Fibroblast of gingiva (primary cell): ENCODE measurements at regions not wholly inside any gene's neighbourhood (a gene's known extent, or its start where the extent isn't known, plus 50 kb on each side); places are given as distances from the start of the nearest gene placed in this dataset.
A peak's percentile ranks its signal among the peaks of the same experiment; 100 is the strongest.
"Not testable (repeated sequence)": the region's sequence is repeated elsewhere in the genome, so short reads cannot be mapped to it uniquely, and the experiment has no call there.

Experiments used
- DNase-seq: peaks from one replicate; pipeline ENCODE4 v3.0.0-alpha.2; 2011; ENCODE audit warnings: low read depth

DNA sequence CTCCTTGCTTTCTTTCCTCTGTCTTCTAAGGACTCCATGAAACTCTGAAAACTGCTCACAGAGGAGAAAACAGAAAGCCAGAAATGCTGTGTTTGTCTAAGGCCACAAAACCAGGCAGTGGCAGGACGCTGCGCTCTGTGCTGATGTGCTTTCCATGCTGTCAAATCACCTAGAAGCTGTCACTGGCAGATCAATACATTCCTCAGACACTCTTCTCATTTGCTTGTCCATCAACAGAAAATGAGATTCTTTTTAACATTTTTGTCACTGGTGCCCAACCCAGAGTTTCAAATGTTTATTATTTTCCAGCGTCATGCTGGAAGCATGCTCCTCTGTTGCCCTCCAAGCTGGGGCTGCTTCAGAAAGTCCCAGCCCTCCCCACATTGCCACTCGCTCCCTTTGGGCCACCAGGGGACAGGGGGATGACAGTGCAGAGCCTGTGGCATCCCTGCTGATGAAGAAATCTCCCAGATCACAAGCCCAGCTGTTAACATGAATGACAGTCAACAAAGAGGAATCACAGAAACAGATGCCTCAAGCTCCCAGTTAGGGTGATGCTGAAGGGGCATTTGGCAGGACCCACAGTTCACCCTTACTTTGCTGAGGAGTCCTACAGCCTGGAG, 117.5 kb upstream of the MEIS1 start:
- no peak for DNase-seq

DNA sequence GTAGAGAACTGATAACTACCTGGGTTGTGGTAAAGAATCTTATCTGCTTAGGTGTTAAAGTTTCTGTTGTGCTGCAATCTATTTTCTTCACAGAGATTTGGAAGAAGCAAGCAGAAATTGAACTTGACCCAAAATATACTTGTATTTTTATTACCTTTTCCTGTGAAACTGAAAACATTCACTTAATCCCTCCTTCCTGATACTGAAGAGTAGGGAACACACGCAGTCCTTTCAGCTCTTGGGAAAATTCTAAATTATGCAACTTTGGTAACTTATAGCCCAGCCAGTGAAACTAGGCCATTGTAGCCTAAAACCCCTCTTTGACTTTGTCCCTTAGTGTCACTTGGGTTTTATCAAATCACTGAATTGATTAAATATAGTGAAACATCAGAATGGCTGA, 128.4 kb upstream of the MEIS1 start:
- no peak for DNase-seq

- DNase-seq, result peak; percentile 3
Measured at GRCh38 chr2:66305718-66306117, 129.2 kb upstream of the MEIS1 start.

DNA sequence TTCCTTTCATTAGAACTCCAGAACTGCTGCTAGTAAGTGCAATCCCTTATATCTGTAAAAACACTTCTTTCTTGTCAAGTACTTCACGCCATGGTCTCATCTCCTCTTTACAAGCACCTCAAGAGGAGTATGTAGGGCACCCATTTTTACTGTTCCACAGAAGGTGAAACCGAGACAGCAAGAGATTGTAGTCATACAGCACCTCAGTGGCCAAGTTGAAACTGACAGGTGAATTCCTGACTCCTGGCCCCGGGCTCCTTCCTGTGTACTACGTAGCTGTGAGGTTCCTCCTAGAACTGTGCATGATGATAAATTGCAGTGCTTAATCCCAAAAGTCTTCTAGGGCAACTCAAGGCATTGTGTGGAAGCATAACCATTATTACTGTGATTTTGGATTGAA, 131.5 kb upstream of the MEIS1 start:
- no peak for DNase-seq

GRCh38 chr2:66301767-66302140, 133.2 kb upstream of the MEIS1 start:
- no peak for DNase-seq

DNA sequence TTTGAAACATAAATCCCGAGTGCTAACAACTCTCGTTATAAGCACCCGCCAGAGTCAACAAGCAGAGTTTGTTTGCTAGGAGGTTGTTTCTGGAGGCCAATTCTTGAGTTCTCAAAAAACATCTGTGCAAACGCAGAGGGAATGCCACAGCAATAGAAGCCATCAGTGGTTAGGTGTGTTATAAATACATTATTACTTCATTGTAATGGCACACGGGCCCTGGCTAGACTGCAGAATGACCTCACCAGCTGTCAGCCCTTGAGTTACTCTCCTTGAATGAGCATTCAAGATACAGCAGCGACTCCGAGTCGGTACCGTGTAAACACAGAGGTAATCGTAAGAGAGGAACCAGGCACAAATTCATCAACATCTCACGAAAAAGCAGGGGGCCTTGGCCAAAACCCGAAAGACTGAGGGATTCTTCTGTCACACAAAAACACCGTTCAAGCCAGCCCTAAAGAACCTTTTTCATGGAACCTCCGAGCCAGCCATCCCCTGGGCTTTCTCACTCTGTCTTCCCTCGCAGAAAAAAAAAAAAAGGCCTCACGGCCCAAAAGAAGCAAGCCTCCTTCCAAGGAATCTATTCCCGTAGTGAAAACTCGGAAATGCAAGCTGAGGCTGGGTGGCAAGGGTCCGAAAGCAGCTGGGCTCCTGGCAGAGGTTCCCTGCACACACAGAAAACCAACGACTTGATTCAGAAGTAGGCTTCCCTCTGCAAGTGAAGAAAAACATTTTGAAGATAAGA, 133.7 kb upstream of the MEIS1 start:
- DNase-seq, result no peak

GRCh38 chr2:66283787-66284186, 151.1 kb upstream of the MEIS1 start:
- DNase-seq, result no peak

DNA sequence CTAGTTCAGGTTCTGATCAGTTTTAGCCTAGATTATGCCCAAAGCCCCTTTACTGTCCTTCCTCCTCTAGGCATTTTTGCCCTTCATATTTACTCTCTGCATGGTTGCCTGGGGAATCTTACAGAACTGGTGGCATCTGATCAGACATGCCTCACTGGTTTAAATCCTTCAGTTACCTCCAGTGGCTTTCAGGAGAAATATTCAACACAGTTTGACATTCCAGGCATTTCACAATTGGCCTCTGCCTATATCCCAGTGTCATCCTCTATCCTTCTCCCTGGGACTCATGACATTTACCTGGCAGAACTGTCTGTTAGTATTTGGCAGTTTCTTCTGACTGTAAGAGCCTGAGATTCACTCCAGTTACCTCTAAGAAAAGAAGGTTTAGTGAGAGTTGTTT, 152.9 kb upstream of the MEIS1 start:
- no peak for DNase-seq

- DNase-seq, result no peak
Measured at GRCh38 chr2:66279024-66279423, 155.9 kb upstream of the MEIS1 start.

DNA sequence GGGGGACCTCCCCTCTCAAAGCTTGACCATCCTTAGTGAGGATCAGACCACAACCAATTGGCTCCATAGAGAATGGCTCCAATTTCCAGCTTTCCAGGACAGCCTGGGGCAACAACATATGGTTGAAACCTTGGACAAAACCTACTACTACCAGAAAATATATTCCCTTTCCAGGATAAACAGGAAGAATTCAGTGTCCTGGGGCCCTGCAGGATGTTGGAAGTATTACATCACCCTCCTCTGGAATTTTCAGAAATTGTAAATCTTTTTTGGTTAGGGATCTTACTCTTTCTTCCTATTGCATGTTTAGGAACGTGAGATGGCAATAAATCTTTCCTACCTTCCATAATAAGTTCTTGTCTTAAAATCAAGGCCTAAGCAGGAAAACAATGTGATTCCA, 158.9 kb upstream of the MEIS1 start:
- no peak for DNase-seq

- DNase-seq, result no peak
Measured at GRCh38 chr2:66273933-66274490, 160.9 kb upstream of the MEIS1 start.

DNA sequence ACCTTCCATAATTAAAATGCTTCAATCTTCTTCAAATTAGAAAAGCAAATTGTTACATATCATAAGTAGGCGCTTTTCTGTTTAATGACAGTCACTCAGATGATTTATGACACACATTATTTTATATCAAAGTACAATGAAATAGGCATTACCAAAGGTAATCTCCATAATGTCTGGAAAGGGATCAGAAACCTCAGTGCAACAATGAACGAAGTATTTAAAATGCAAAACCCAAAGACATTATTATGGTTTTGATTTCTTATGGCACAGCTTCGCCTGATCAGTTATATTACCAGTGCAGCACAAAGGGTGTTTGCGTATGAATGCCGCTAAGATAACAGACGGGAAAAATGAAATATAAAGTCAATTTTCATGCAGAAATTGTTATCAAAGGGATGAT, 162.2 kb upstream of the MEIS1 start:
- DNase-seq, result no peak

DNA sequence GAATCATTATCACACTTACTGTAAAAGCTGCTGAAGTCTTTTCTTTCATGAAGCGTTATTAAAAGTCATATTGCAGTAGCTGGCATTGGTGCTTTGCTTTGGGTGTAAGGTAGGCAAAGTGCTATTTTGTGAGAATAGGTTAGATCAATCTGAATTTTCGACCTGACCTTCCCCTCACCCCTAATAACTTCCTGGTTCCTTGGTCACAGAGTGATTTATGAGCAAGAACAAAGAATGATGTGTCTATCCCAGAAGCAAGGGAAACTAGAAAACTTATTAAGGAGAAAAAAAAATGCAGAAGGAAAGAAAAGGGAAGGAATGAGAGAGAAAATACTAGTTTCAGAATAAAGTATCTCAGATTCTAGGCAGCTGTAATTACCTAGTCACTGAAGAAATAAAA, 163.1 kb upstream of the MEIS1 start:
- no peak for DNase-seq

DNA sequence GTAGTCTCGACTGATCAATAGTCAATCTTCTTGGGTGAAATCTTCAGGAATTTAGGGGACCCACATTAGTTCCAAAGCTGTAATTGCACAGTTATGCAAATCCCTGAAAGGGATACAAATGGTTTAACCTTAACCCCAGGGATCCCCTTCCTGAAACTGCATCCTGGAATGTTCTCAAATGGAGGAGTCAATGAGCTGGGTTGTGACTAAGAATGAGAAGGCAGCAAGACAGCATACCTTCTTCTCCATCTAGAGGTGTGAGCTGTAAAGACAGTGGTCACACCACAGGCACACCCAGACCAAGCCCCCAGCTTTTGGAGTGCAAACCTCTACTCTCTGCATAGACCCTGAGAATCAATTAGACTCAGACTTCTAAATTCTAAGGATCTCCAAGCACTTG, 164.7 kb upstream of the MEIS1 start:
- DNase-seq, result no peak

GRCh38 chr2:66269166-66269565, 165.8 kb upstream of the MEIS1 start:
- no peak for DNase-seq

DNA sequence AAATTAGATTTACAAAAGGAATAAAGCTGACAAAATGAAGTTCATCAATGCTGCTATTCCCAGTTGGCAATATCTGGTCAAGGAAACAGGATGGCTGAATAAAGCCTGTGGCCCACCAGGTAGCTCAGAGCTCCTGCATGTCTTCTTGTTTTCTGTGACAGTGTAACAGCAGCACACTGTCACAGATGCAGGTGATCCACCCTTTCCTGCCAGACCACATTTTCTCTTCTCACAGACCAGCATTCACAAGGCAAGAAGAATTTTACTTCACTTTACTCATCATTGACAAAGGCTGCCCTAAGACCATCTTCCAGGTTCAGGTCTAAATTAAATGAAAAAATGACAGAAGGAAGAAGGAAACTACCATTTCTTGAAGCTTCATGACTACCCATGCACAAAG, 166.2 kb upstream of the MEIS1 start:
- no peak for DNase-seq

DNA sequence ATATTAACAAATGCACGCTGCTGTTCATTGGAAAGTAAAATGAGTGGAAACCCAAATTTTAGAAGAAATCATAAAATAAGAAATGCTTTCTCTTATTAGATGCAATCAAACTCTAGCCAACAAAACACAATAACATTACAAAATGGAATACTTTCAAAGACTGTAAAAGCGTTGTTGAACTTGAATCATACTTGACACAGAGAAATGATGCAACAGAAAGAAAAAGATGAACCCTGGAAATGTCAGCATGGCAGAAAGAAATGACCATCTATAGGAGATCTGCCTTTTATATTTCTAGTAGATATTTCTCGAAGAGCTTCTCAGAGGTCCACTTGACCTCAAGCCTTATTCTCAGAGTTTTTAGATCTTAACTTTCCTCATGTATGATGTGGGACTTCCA, 170.6 kb upstream of the MEIS1 start:
- no peak for DNase-seq

- no peak for DNase-seq
Measured at GRCh38 chr2:66255867-66256266, 179.1 kb upstream of the MEIS1 start.

GRCh38 chr2:66255136-66255535, 179.8 kb upstream of the MEIS1 start:
- DNase-seq, result no peak

DNA sequence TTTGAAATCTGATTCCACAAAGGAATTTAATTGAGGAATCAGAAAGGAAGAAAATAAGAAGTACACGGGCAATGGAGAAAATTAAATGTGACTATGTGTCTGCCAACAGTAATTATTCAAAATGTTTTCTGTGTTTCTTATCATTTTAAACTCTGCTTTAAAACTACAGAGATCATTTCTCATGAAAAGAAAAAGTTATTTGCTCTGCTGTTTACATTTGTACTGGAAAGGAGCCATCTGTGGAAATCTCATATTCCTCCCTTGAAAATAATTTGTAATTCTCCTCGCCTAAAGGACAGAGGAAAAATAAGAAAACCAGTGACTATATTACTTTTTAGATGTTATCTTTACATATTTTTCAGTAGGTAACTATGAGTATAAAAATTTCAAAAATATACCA, 181.9 kb upstream of the MEIS1 start:
- no peak for DNase-seq

DNA sequence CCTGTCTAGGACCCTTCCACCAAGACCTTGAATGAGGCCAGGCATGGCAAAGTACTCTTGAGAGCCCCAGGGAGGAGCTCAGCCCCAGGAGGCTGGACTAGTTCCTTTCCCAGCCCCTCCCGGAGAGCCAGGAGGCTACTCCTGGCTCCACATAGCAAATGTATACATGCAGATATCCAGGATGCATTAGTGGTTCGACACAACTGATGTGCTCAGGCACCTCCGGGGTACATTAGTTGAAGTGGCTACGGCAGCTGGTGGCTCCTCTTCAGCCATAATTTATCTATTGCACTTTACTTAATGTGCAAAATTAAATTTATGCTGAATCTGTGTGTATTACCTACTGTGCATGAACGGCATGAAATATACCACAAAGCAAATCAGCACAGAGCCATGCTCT, 182.8 kb upstream of the MEIS1 start:
- DNase-seq, result no peak

- DNase-seq, result no peak
Measured at GRCh38 chr2:66251573-66251972, 183.4 kb upstream of the MEIS1 start.

- not testable (repeated sequence) for DNase-seq
Measured at GRCh38 chr2:66249089-66249488, 185.8 kb upstream of the MEIS1 start.

DNA sequence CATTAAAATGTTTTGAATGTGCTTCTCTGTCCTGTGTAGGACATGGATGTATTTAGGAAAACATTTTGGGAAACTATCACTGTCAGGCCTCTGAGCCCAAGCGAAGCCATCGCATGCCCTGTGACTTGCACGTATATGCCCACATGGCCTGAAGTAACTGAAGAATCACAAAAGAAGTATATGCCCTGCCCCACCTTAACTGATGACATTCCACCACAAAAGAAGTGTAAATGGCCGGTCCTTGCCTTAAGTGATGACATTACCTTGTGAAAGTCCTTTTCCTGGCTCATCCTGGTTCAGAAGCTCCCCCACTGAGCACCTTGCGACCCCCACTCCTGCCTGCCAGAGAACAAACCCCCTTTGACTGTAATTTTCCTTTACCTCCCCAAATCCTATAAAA, 191.1 kb upstream of the MEIS1 start:
- not testable (repeated sequence) for DNase-seq
